Chondrocyte (in vitro differentiated cells): ENCODE measurements at regions not wholly inside any gene's neighbourhood (a gene's known extent, or its start where the extent isn't known, plus 50 kb on each side); places are given as distances from the start of the nearest gene placed in this dataset.

Source experiments
- DNase-seq: peaks from one replicate; pipeline ENCODE4 v3.0.0; 2021; ENCODE audit warnings: mixed read lengths, low spot score
- H3K27ac Mint-ChIP-seq: one replicate; pipeline ENCODE4 v1.8.0; 2021; ENCODE audit warnings: mild to moderate bottlenecking, moderate library complexity, mixed read lengths; ENCODE audit not compliant: unreplicated experiment
- H3K27me3 Mint-ChIP-seq: 2 replicates; pipeline ENCODE4 v1.8.0; 2021; ENCODE audit warnings: low read depth, mixed read lengths
- H3K36me3 Mint-ChIP-seq: 2 replicates; pipeline ENCODE4 v1.8.0; 2021; ENCODE audit warnings: low read depth, mixed read lengths
- H3K4me1 Mint-ChIP-seq: 2 replicates; pipeline ENCODE4 v1.8.0; 2021; ENCODE audit warnings: low read depth, mild to moderate bottlenecking, mixed read lengths
- H3K4me3 Mint-ChIP-seq: one replicate; pipeline ENCODE4 v1.8.0; 2021; ENCODE audit warnings: mild to moderate bottlenecking, moderate library complexity, mixed read lengths; ENCODE audit not compliant: unreplicated experiment
- H3K9me3 Mint-ChIP-seq: 2 replicates; pipeline ENCODE4 v1.8.0; 2021; ENCODE audit warnings: low read depth, mixed read lengths
- CTCF ChIP-seq: fragments of 200-600 bp; sonication (generic); IDR thresholded peaks from 2 replicates; pipeline ENCODE4 v1.5.0; 2021; ENCODE audit warnings: antibody characterized with exemption, mild to moderate bottlenecking, moderate library complexity

GRCh38 chr2:192487636-192488035 lies 292.9 kb upstream of the TMEFF2 start:
- no peak for TF ChIP-seq CTCF
- Mint-ChIP-seq H3K36me3 (no peaks in the 10 kb centered on the region), H3K4me3 (no peak overlapping the region), H3K27me3 (no peaks in the 10 kb centered on the region), H3K27ac (no peak overlapping the region), H3K9me3 (no peaks in the 10 kb centered on the region), H3K4me1 (no peaks in the 10 kb centered on the region)
- no peak for DNase-seq

- Mint-ChIP-seq H3K27me3 (no peaks in the 10 kb centered on the region), H3K27ac (no peak overlapping the region), H3K4me3 (no peak overlapping the region), H3K36me3 (no peaks in the 10 kb centered on the region), H3K4me1 (no peaks in the 10 kb centered on the region), H3K9me3 (no peaks in the 10 kb centered on the region)
- TF ChIP-seq CTCF: no peak
- no peak for DNase-seq
Measured at GRCh38 chr2:192484903-192485302, 290.2 kb upstream of the TMEFF2 start.

DNA sequence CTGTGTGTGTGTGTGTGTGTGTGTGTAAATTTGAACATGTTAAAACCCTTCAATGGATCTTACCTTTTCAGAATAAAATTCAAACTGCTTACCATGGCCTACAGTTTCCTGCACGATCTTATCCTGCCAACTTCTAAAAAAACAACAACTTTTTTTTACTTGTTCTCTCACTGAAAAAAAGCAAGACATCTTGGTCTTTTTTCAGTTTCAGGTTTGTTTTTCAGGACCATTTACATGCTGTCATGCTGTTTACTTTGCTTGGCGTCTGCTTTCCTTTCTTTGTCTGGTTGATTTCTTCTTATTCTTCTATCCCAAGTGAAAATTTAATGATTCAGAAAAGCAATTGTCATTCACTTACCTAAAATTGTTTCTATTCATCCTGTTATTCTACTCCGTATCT lies 286.3 kb upstream of the TMEFF2 start:
- Mint-ChIP-seq H3K36me3 (no peaks in the 10 kb centered on the region), H3K4me1 (no peaks in the 10 kb centered on the region), H3K4me3 (no peak overlapping the region), H3K27ac (no peak overlapping the region), H3K9me3 (peaks cover 2% of the 10 kb centered on the region), H3K27me3 (no peaks in the 10 kb centered on the region)
- no peak for TF ChIP-seq CTCF
- DNase-seq: no peak

GRCh38 chr2:192473331-192473730 lies 278.6 kb upstream of the TMEFF2 start:
- no peak overlapping the region for H3K4me3 Mint-ChIP-seq
- peaks cover 16% of the 10 kb centered on the region for H3K9me3 Mint-ChIP-seq
- DNase-seq: no peak
- no peaks in the 10 kb centered on the region for H3K4me1 Mint-ChIP-seq
- H3K27ac Mint-ChIP-seq: no peak overlapping the region
- H3K27me3 Mint-ChIP-seq: peaks cover 14% of the 10 kb centered on the region
- no peak for TF ChIP-seq CTCF
- no peaks in the 10 kb centered on the region for H3K36me3 Mint-ChIP-seq

GRCh38 chr2:192471982-192472381 lies 277.2 kb upstream of the TMEFF2 start:
- Mint-ChIP-seq H3K9me3 (peaks cover 16% of the 10 kb centered on the region), H3K27ac (no peak overlapping the region), H3K36me3 (no peaks in the 10 kb centered on the region), H3K4me3 (no peak overlapping the region), H3K27me3 (peaks cover 16% of the 10 kb centered on the region), H3K4me1 (no peaks in the 10 kb centered on the region)
- no peak for TF ChIP-seq CTCF
- no peak for DNase-seq
